Mesenchymal stem cell (in vitro differentiated cells and primary cell): ENCODE measurements at regions not wholly inside any gene's neighbourhood (a gene's known extent, or its start where the extent isn't known, plus 50 kb on each side); places are given as distances from the start of the nearest gene placed in this dataset.
A peak's percentile ranks its signal among the peaks of the same experiment; 100 is the strongest.

Experiments used
- DNase-seq: peaks from one replicate; pipeline ENCODE4 v3.0.0-alpha.2; 2013
- H2AFZ ChIP-seq: one replicate; pipeline ENCODE4 v1.6.1; 2013; ENCODE audit warnings: low read depth, mild to moderate bottlenecking, control low read depth, inconsistent platforms, low read length, moderate library complexity
- H2AK5ac ChIP-seq: 2 replicates; pipeline ENCODE4 v1.6.1; 2013; ENCODE audit warnings: low read length, moderate library complexity, mild to moderate bottlenecking, inconsistent platforms; ENCODE audit not compliant: severe bottlenecking
- H2BK120ac ChIP-seq: one replicate; pipeline ENCODE4 v1.6.1; 2013; ENCODE audit warnings: low read depth, mild to moderate bottlenecking, inconsistent platforms, low read length, moderate library complexity
- H2BK12ac ChIP-seq, 2 experiments: one replicate each; pipeline ENCODE4 v1.6.1; 2013; ENCODE audit warnings: inconsistent platforms in 2 of 2, low read length in 2 of 2, mild to moderate bottlenecking in 2 of 2, moderate library complexity in 2 of 2, control low read depth in 1 of 2
- H2BK15ac ChIP-seq: one replicate; pipeline ENCODE4 v1.6.1; 2013; ENCODE audit warnings: mild to moderate bottlenecking, low read depth, inconsistent platforms; ENCODE audit not compliant: poor library complexity, severe bottlenecking
- H2BK5ac ChIP-seq: 2 replicates; pipeline ENCODE4 v1.6.1; 2013; ENCODE audit warnings: low read depth, mild to moderate bottlenecking, low read length, control low read depth, inconsistent platforms; ENCODE audit not compliant: poor library complexity, severe bottlenecking
- H3K14ac ChIP-seq, 2 experiments: one replicate each; pipeline ENCODE4 v1.6.1; 2013; ENCODE audit warnings: inconsistent platforms in 2 of 2, low read length in 2 of 2, control low read depth in 1 of 2, mild to moderate bottlenecking in 1 of 2, moderate library complexity in 1 of 2
- H3K18ac ChIP-seq, 2 experiments: one replicate each; pipeline ENCODE4 v1.6.1; 2013; ENCODE audit warnings: inconsistent platforms in 2 of 2, low read length in 2 of 2, control low read depth in 1 of 2, low read depth in 1 of 2, mild to moderate bottlenecking in 1 of 2
- H3K23ac ChIP-seq, 2 experiments: one replicate each; pipeline ENCODE4 v1.6.1; 2013; ENCODE audit warnings: inconsistent platforms in 2 of 2, low read length in 2 of 2, mild to moderate bottlenecking in 2 of 2, moderate library complexity in 2 of 2, control low read depth in 1 of 2
- H3K27ac ChIP-seq: 2 replicates; pipeline ENCODE4 v1.5.1; 2013; ENCODE audit warnings: mild to moderate bottlenecking, moderate library complexity, low read length, control low read depth, inconsistent platforms; ENCODE audit not compliant: poor library complexity, severe bottlenecking
- H3K27me3 ChIP-seq, 2 experiments: 2 replicates each; pipeline versions ENCODE4 v1.6.1 to v1.7.0; 2013; ENCODE audit warnings: low read length in 2 of 2, mild to moderate bottlenecking in 2 of 2, moderate library complexity in 2 of 2, control low read depth in 1 of 2, inconsistent platforms in 1 of 2; ENCODE audit not compliant: control insufficient read depth in 1 of 2, insufficient read depth in 1 of 2
- H3K36me3 ChIP-seq, 2 experiments: 2 replicates each; pipeline versions ENCODE4 v1.6.1 to v1.7.0; 2013; ENCODE audit warnings: low read length in 2 of 2, control low read depth in 1 of 2, inconsistent platforms in 1 of 2, low read depth in 1 of 2, mild to moderate bottlenecking in 1 of 2; ENCODE audit not compliant: insufficient read depth in 2 of 2, control insufficient read depth in 1 of 2
- H3K4ac ChIP-seq, 2 experiments: one replicate each; pipeline ENCODE4 v1.6.1; 2013; ENCODE audit warnings: inconsistent platforms in 2 of 2, low read length in 2 of 2, mild to moderate bottlenecking in 2 of 2, moderate library complexity in 2 of 2, control low read depth in 1 of 2, low read depth in 1 of 2
- H3K4me1 ChIP-seq: 2 replicates; pipeline ENCODE4 v1.6.1; 2013; ENCODE audit warnings: low read depth, low read length, control low read depth; ENCODE audit not compliant: control insufficient read depth, insufficient read depth
- H3K4me2 ChIP-seq: 2 replicates; pipeline ENCODE4 v1.6.1; 2013; ENCODE audit warnings: low read length, mild to moderate bottlenecking, inconsistent platforms; ENCODE audit not compliant: poor library complexity, severe bottlenecking
- H3K4me3 ChIP-seq, 2 experiments: 2 replicates each; pipeline versions ENCODE4 v1.5.1 to v1.7.0; 2013; ENCODE audit warnings: low read length in 2 of 2, mild to moderate bottlenecking in 2 of 2, control low read depth in 1 of 2, low read depth in 1 of 2; ENCODE audit not compliant: insufficient read depth in 1 of 2
- H3K79me1 ChIP-seq: replicated peaks from 2 replicates; pipeline ENCODE4 v1.6.1; 2013; ENCODE audit warnings: mild to moderate bottlenecking, control low read depth, low read length, inconsistent platforms; ENCODE audit not compliant: poor library complexity, severe bottlenecking
- H3K9ac ChIP-seq: 2 replicates; pipeline ENCODE4 v1.7.0; 2013; ENCODE audit warnings: mild to moderate bottlenecking, low read length, moderate library complexity
- H3K9me3 ChIP-seq: 2 replicates; pipeline ENCODE4 v1.7.0; 2013; ENCODE audit warnings: mild to moderate bottlenecking, low read length; ENCODE audit not compliant: control insufficient read depth
- H4K8ac ChIP-seq: one replicate; pipeline ENCODE4 v1.6.1; 2013; ENCODE audit warnings: inconsistent platforms, mild to moderate bottlenecking, low read length, moderate library complexity
- H4K91ac ChIP-seq: one replicate; pipeline ENCODE4 v1.6.1; 2013; ENCODE audit warnings: mild to moderate bottlenecking, low read length, inconsistent platforms
- WGBS: methylation state at CpG from one replicate; pipeline ENCODE4 v1.1.7; 2013; ENCODE audit warnings: mixed read lengths; 5-methylcytosine and 5-hydroxymethylcytosine counted together

- H3K27me3 ChIP-seq = no peaks in the 10 kb centered on the region
- H3K27ac ChIP-seq = no peak overlapping the region
- H3K4me2 ChIP-seq = no peak overlapping the region
- H3K9me3 ChIP-seq = peaks cover 10% of the 10 kb centered on the region
- no peaks in the 10 kb centered on the region for H3K79me1 ChIP-seq
- WGBS = no CpG with 5 or more reads among the region's 1 CpG
- H3K4me1 ChIP-seq = peaks cover 3% of the 10 kb centered on the region
- H3K9ac ChIP-seq = peak overlapping the region; percentile 97
- no peak overlapping the region for H3K4ac ChIP-seq
- H2BK120ac ChIP-seq = no peak overlapping the region
- no peaks in the 10 kb centered on the region for H3K36me3 ChIP-seq
- H2BK5ac ChIP-seq = no peak overlapping the region
- no peak overlapping the region for H3K23ac ChIP-seq
- H2AFZ ChIP-seq = no peak overlapping the region
- H2AK5ac ChIP-seq = no peak overlapping the region
- no peak overlapping the region for H4K91ac ChIP-seq
- H2BK15ac ChIP-seq = no peak overlapping the region
- no peak overlapping the region for H4K8ac ChIP-seq
- no peak overlapping the region for H2BK12ac ChIP-seq
- no peak overlapping the region for H3K4me3 ChIP-seq
- no peak for DNase-seq
- no peak overlapping the region for H3K18ac ChIP-seq
- no peak overlapping the region for H3K14ac ChIP-seq
These were observed 118.0 kb upstream of the SERTAD2 start for GRCh38 chr2:64771737-64772136.

- no peak overlapping the region for H2BK12ac ChIP-seq
- peaks cover 10% of the 10 kb centered on the region for H3K9me3 ChIP-seq
- 92% methylated on average over 12 of the region's 12 CpGs for WGBS
- no peak overlapping the region for H3K4me2 ChIP-seq
- H2AK5ac ChIP-seq = no peak overlapping the region
- H3K4ac ChIP-seq = no peak overlapping the region
- no peaks in the 10 kb centered on the region for H3K27me3 ChIP-seq
- H3K18ac ChIP-seq = no peak overlapping the region
- H4K8ac ChIP-seq = no peak overlapping the region
- no peak overlapping the region for H3K23ac ChIP-seq
- no peak overlapping the region for H3K14ac ChIP-seq
- no peak overlapping the region for H3K4me3 ChIP-seq
- no peak overlapping the region for H2BK120ac ChIP-seq
- H3K9ac ChIP-seq = no peak overlapping the region
- no peak for DNase-seq
- no peak overlapping the region for H4K91ac ChIP-seq
- H2BK15ac ChIP-seq = no peak overlapping the region
- H2AFZ ChIP-seq = no peak overlapping the region
- no peak overlapping the region for H3K27ac ChIP-seq
- H2BK5ac ChIP-seq = no peak overlapping the region
- peaks cover 2% of the 10 kb centered on the region for H3K4me1 ChIP-seq
- H3K36me3 ChIP-seq = no peaks in the 10 kb centered on the region
- H3K79me1 ChIP-seq = no peaks in the 10 kb centered on the region
These were observed 119.9 kb upstream of the SERTAD2 start for GRCh38 chr2:64773461-64774118.

GRCh38 chr2:64777841-64778240 is 124.1 kb upstream of the SERTAD2 start:
- Histone ChIP-seq H3K27me3 (no peaks in the 10 kb centered on the region), H2BK5ac (no peak overlapping the region), H4K91ac (no peak overlapping the region), H2AK5ac (no peak overlapping the region), H3K27ac (no peak overlapping the region), H4K8ac (no peak overlapping the region), H3K9me3 (peaks cover 10% of the 10 kb centered on the region), H3K4me1 (peaks cover 7% of the 10 kb centered on the region), H2BK120ac (no peak overlapping the region), H3K14ac (no peak overlapping the region), H3K18ac (no peak overlapping the region), H3K9ac (no peak overlapping the region), H2BK15ac (no peak overlapping the region), H3K4me3 (no peak overlapping the region), H3K4ac (no peak overlapping the region), H3K36me3 (no peaks in the 10 kb centered on the region), H3K79me1 (no peaks in the 10 kb centered on the region), H2BK12ac (no peak overlapping the region), H3K23ac (no peak overlapping the region), H2AFZ (no peak overlapping the region), H3K4me2 (no peak overlapping the region)
- DNase-seq = no peak
- WGBS = 90% methylated on average over 2 of the region's 3 CpGs

- Histone ChIP-seq H2BK12ac (no peak overlapping the region), H3K27ac (peak overlapping the region; percentile 38), H3K9ac (no peak overlapping the region), H3K36me3 (no peaks in the 10 kb centered on the region), H3K4me3 (no peak overlapping the region), H3K79me1 (no peaks in the 10 kb centered on the region), H3K14ac (no peak overlapping the region), H3K4me2 (no peak overlapping the region), H3K9me3 (peaks cover 10% of the 10 kb centered on the region), H2BK120ac (no peak overlapping the region), H3K4me1 (peaks cover 7% of the 10 kb centered on the region), H2AFZ (no peak overlapping the region), H3K4ac (no peak overlapping the region), H3K18ac (no peak overlapping the region), H4K8ac (no peak overlapping the region), H3K27me3 (no peaks in the 10 kb centered on the region), H2BK5ac (no peak overlapping the region), H2BK15ac (no peak overlapping the region), H4K91ac (no peak overlapping the region), H3K23ac (no peak overlapping the region), H2AK5ac (peak overlapping the region; percentile 62)
- DNase-seq = peak; percentile 22
- WGBS = 60% methylated on average over 4 of the region's 5 CpGs
These were observed 125.5 kb upstream of the SERTAD2 start for GRCh38 chr2:64779117-64779690.
